ENCODE measurements at regions not wholly inside any gene's neighbourhood (a gene's known extent, or its start where the extent isn't known, plus 50 kb on each side); places are given as distances from the start of the nearest gene placed in this dataset.

- Histone ChIP-seq H3K36me3 (replicated peaks) (no peaks in the 10 kb centered on the region), H3K4me3 (ENCODE audit: low read depth, low read length) (no peak overlapping the region), H3K27ac (no peak overlapping the region), H3K27me3 (replicated peaks) (no peaks in the 10 kb centered on the region)
- in situ Hi-C loops (cut with HindIII; ENCODE audit: low pct_ligation_motif_present, low sequenced_read_pairs), result no loop called here
- no peak for DNase-seq
- TF ChIP-seq CTCF (IDR thresholded peaks at IDR 0.05; ENCODE audit: low read depth, low read length, missing control alignments), result no peak
Measured at GRCh38 chr5:135214897-135215616, 181.0 kb upstream of the PITX1 start.

- TF ChIP-seq CTCF (IDR thresholded peaks at IDR 0.05; ENCODE audit: low read depth, low read length, missing control alignments), result no peak
- in situ Hi-C loops (cut with HindIII; ENCODE audit: low pct_ligation_motif_present, low sequenced_read_pairs), result no loop called here
- H3K4me3 ChIP-seq (ENCODE audit: low read depth, low read length), result no peak overlapping the region
- no peaks in the 10 kb centered on the region for H3K27me3 ChIP-seq (replicated peaks)
- H3K36me3 ChIP-seq (replicated peaks), result no peaks in the 10 kb centered on the region
- DNase-seq, result no peak
- no peak overlapping the region for H3K27ac ChIP-seq
Measured at GRCh38 chr5:135213466-135214239, 179.6 kb upstream of the PITX1 start.

- in situ Hi-C loops (cut with HindIII; ENCODE audit: low pct_ligation_motif_present, low sequenced_read_pairs), result no loop called here
- TF ChIP-seq CTCF (IDR thresholded peaks at IDR 0.05; ENCODE audit: low read depth, low read length, missing control alignments), result no peak
- no peak for DNase-seq
Measured at GRCh38 chr5:135213027-135213386, 179.0 kb upstream of the PITX1 start.

GRCh38 chr5:135212361-135213026 lies 178.5 kb upstream of the PITX1 start:
- Histone ChIP-seq H3K27me3 (replicated peaks) (no peaks in the 10 kb centered on the region), H3K27ac (no peak overlapping the region), H3K4me3 (ENCODE audit: low read depth, low read length) (no peak overlapping the region)

More at GRCh38 chr5:135213027-135213386, 179.0 kb upstream of the PITX1 start:
- Histone ChIP-seq H3K4me3 (ENCODE audit: low read depth, low read length) (no peak overlapping the region), H3K27me3 (replicated peaks) (no peaks in the 10 kb centered on the region), H3K27ac (no peak overlapping the region), H3K36me3 (replicated peaks) (no peaks in the 10 kb centered on the region)

GRCh38 chr5:135211791-135212190 lies 177.8 kb upstream of the PITX1 start:
- no peaks in the 10 kb centered on the region for H3K36me3 ChIP-seq (replicated peaks)
- H3K4me3 ChIP-seq (ENCODE audit: low read depth, low read length), result no peak overlapping the region
- in situ Hi-C loops (cut with HindIII; ENCODE audit: low pct_ligation_motif_present, low sequenced_read_pairs), result no loop called here
- no peak for TF ChIP-seq CTCF (IDR thresholded peaks at IDR 0.05; ENCODE audit: low read depth, low read length, missing control alignments)
- H3K27ac ChIP-seq, result no peak overlapping the region
- DNase-seq, result no peak
- no peaks in the 10 kb centered on the region for H3K27me3 ChIP-seq (replicated peaks)

More at GRCh38 chr5:135212361-135213026, 178.5 kb upstream of the PITX1 start:
- in situ Hi-C loops (cut with HindIII; ENCODE audit: low pct_ligation_motif_present, low sequenced_read_pairs), result no loop called here
- no peak for TF ChIP-seq CTCF (IDR thresholded peaks at IDR 0.05; ENCODE audit: low read depth, low read length, missing control alignments)
- H3K36me3 ChIP-seq (replicated peaks), result no peaks in the 10 kb centered on the region
- no peak for DNase-seq

All from brain microvascular endothelial cell (primary cell).